Esophagus muscularis mucosa (tissue), 4 donors: ENCODE measurements at regions not wholly inside any gene's neighbourhood (a gene's known extent, or its start where the extent isn't known, plus 50 kb on each side); places are given as distances from the start of the nearest gene placed in this dataset.

ENCODE experiments used
- DNase-seq: peaks from one replicate; pipeline ENCODE4 v3.0.0-alpha.2; 2017; ENCODE audit errors: extremely low spot score
- H3K27ac ChIP-seq, 4 donors: fragments of 200-600 bp; sonication (generic); replicated peaks in 1 of 4; 1 replicate in 3 of 4; 2 replicates in 1 of 4; pipeline ENCODE4 v1.5.1; 2016 to 2019; ENCODE audit warnings: mild to moderate bottlenecking in 1 of 4
- H3K27me3 ChIP-seq, 4 donors: fragments of 200-600 bp; sonication (generic); one replicate each; pipeline versions ENCODE4 v1.5.1 to v1.6.0; 2016 to 2019
- H3K36me3 ChIP-seq, 4 donors: fragments of 200-600 bp; sonication (generic); one replicate each; pipeline ENCODE4 v1.5.1; 2016 to 2019
- H3K4me1 ChIP-seq, 4 donors: fragments of 200-600 bp; sonication (generic); one replicate each; pipeline ENCODE4 v1.5.1; 2016 to 2019
- H3K4me3 ChIP-seq, 4 donors: fragments of 200-600 bp; sonication (generic); 1 replicate in 2 of 4; 2 replicates in 2 of 4; pipeline ENCODE4 v1.5.1; 2016 to 2019; ENCODE audit warnings: mild to moderate bottlenecking in 4 of 4, moderate library complexity in 1 of 4
- H3K9me3 ChIP-seq, 4 donors: fragments of 200-600 bp; sonication (generic); 1 replicate in 3 of 4; 2 replicates in 1 of 4; pipeline ENCODE4 v1.5.1; 2016 to 2019
- CTCF ChIP-seq, 3 experiments: fragments of 200-600 bp in 2 of 3; fragments of 450-650 bp in 1 of 3; sonication (generic) in 2 of 3; IDR thresholded peaks; one replicate each; pipeline ENCODE4 v1.5.1; 2017 to 2019; ENCODE audit warnings: antibody characterized with exemption in 3 of 3, mild to moderate bottlenecking in 2 of 3, moderate library complexity in 1 of 3
- EP300 ChIP-seq: sonication (generic); formaldehyde crosslinking; IDR thresholded peaks from one replicate; pipeline ENCODE4 v1.6.1; 2017; ENCODE audit warnings: antibody characterized with exemption
- POLR2A ChIP-seq: fragments of 450-650 bp; IDR thresholded peaks from one replicate; pipeline ENCODE4 v1.6.1; 2017; ENCODE audit warnings: antibody characterized with exemption, moderate library complexity, mild to moderate bottlenecking, low read depth
- POLR2AphosphoS5 ChIP-seq, 2 donors: sonication (generic); formaldehyde crosslinking; IDR thresholded peaks; one replicate each; pipeline ENCODE4 v1.6.1; 2017; ENCODE audit warnings: antibody characterized with exemption in 2 of 2
- WGBS: methylation state at CpG from one replicate; pipeline ENCODE4 v1.1.5; 2018; 5-methylcytosine and 5-hydroxymethylcytosine counted together
- intact Hi-C: fragments of 100-400 bp; cut with DNase I; formaldehyde crosslinking; loops from one replicate; pipeline ENCODE4 v1.15.1; 2023

- no peak overlapping the region for H3K27ac ChIP-seq
- H3K36me3 ChIP-seq, result no peaks in the 10 kb centered on the region
- no peak for TF ChIP-seq POLR2AphosphoS5 (IDR thresholded peaks at IDR 0.05)
- no peak for TF ChIP-seq CTCF (IDR thresholded peaks at IDR 0.05)
- TF ChIP-seq EP300, result no peak
- TF ChIP-seq POLR2A, result no peak
- intact Hi-C loops, result no loop called here
- WGBS, result 75% methylated on average over 1 of the region's 1 CpG
- no peaks in the 10 kb centered on the region for H3K4me1 ChIP-seq
- H3K4me3 ChIP-seq, result no peak overlapping the region
- no peak for DNase-seq
- no peaks in the 10 kb centered on the region for H3K9me3 ChIP-seq
- no peaks in the 10 kb centered on the region for H3K27me3 ChIP-seq
These were observed 656.6 kb upstream of the CHAC2 start for GRCh38 chr2:53111004-53111403.

GRCh38 chr2:53108246-53108645 lies 659.4 kb upstream of the CHAC2 start:
- intact Hi-C loops, result no loop called here
- Histone ChIP-seq H3K27ac (no peak overlapping the region), H3K27me3 (no peaks in the 10 kb centered on the region), H3K36me3 (no peaks in the 10 kb centered on the region), H3K4me3 (no peak overlapping the region), H3K9me3 (no peaks in the 10 kb centered on the region), H3K4me1 (no peaks in the 10 kb centered on the region)
- DNase-seq, result no peak
- WGBS, result 83% methylated on average over 2 of the region's 2 CpGs
- TF ChIP-seq POLR2AphosphoS5 (IDR thresholded peaks at IDR 0.05) (no peak), EP300 (no peak), CTCF (IDR thresholded peaks at IDR 0.05) (no peak), POLR2A (no peak)

- 86% methylated on average over 4 of the region's 4 CpGs for WGBS
- no peak overlapping the region for H3K4me3 ChIP-seq
- no peak overlapping the region for H3K27ac ChIP-seq
- H3K36me3 ChIP-seq, result no peaks in the 10 kb centered on the region
- intact Hi-C loops, result no loop called here
- no peak for DNase-seq
- no peaks in the 10 kb centered on the region for H3K27me3 ChIP-seq
- no peaks in the 10 kb centered on the region for H3K4me1 ChIP-seq
- no peaks in the 10 kb centered on the region for H3K9me3 ChIP-seq
- TF ChIP-seq POLR2AphosphoS5 (IDR thresholded peaks at IDR 0.05), result no peak
- no peak for TF ChIP-seq CTCF (IDR thresholded peaks at IDR 0.05)
- no peak for TF ChIP-seq EP300
- TF ChIP-seq POLR2A, result no peak
These were observed 663.3 kb upstream of the CHAC2 start for GRCh38 chr2:53104263-53104662.

GRCh38 chr2:53103679-53104078 lies 663.9 kb upstream of the CHAC2 start:
- Histone ChIP-seq H3K27me3 (no peaks in the 10 kb centered on the region), H3K9me3 (no peaks in the 10 kb centered on the region), H3K4me3 (no peak overlapping the region), H3K27ac (no peak overlapping the region), H3K4me1 (no peaks in the 10 kb centered on the region), H3K36me3 (no peaks in the 10 kb centered on the region)
- TF ChIP-seq POLR2A (no peak), CTCF (IDR thresholded peaks at IDR 0.05) (no peak), POLR2AphosphoS5 (IDR thresholded peaks at IDR 0.05) (no peak), EP300 (no peak)
- no peak for DNase-seq
- intact Hi-C loops, result no loop called here

- no peaks in the 10 kb centered on the region for H3K9me3 ChIP-seq
- no peak overlapping the region for H3K27ac ChIP-seq
- intact Hi-C loops, result no loop called here
- H3K4me3 ChIP-seq, result no peak overlapping the region
- H3K27me3 ChIP-seq, result no peaks in the 10 kb centered on the region
- no peaks in the 10 kb centered on the region for H3K4me1 ChIP-seq
- no peaks in the 10 kb centered on the region for H3K36me3 ChIP-seq
- TF ChIP-seq POLR2A (no peak), POLR2AphosphoS5 (IDR thresholded peaks at IDR 0.05) (no peak), EP300 (no peak), CTCF (IDR thresholded peaks at IDR 0.05) (no peak)
- WGBS, result 89% methylated on average over 4 of the region's 4 CpGs
- no peak for DNase-seq
These were observed 668.9 kb upstream of the CHAC2 start for GRCh38 chr2:53098696-53099078.
